B cell (primary cell): ENCODE measurements at regions not wholly inside any gene's neighbourhood (a gene's known extent, or its start where the extent isn't known, plus 50 kb on each side); places are given as distances from the start of the nearest gene placed in this dataset.
"Not testable (repeated sequence)": the region's sequence is repeated elsewhere in the genome, so short reads cannot be mapped to it uniquely, and the experiment has no call there.

ENCODE experiments used
- ATAC-seq: fragments of 200-7000 bp; cut with Tn5 transposase; one replicate; pipeline ENCODE4 v1.10.0; 2021; ENCODE audit warnings: low read depth, mild to moderate bottlenecking, moderate number of reproducible peaks, moderate library complexity
- CTCF ChIA-PET: fragments of 350-600 bp; sonication (Branson Sonifier 250); formaldehyde crosslinking; loops from one replicate; lab custom pipeline; 2021; ENCODE audit warnings: antibody characterized with exemption, inconsistent platforms; lab: Charles Lee
- POLR2A ChIA-PET: fragments of 350-600 bp; sonication (Branson Sonifier 250); formaldehyde crosslinking; loops from one replicate; lab custom pipeline; 2021; ENCODE audit warnings: antibody characterized with exemption; lab: Charles Lee
- DNase-seq: peaks from one replicate; pipeline ENCODE4 v3.0.0; 2013
- H2AFZ ChIP-seq: 2 replicates; pipeline ENCODE4 v1.6.1; 2012; ENCODE audit warnings: mild to moderate bottlenecking, low read depth, low read length; ENCODE audit not compliant: insufficient read depth, poor library complexity, severe bottlenecking
- H3K27ac ChIP-seq, 2 donors: 1 replicate in 1 of 2; 2 replicates in 1 of 2; pipeline ENCODE4 v1.5.1; 2012 to 2013; ENCODE audit warnings: low read length in 2 of 2, mild to moderate bottlenecking in 2 of 2, moderate library complexity in 1 of 2
- H3K27me3 ChIP-seq, 4 experiments: fragments of 200-600 bp in 1 of 4; sonication (generic) in 1 of 4; replicated peaks in 1 of 4; 1 replicate in 2 of 4; 2 replicates in 2 of 4; pipeline versions ENCODE4 v1.6.1 to v1.7.0; 2013 to 2016; ENCODE audit warnings: low read length in 3 of 4, mild to moderate bottlenecking in 2 of 4, mixed read lengths in 1 of 4, moderate library complexity in 1 of 4; ENCODE audit not compliant: insufficient read depth in 4 of 4, control insufficient read depth in 3 of 4; ENCODE audit errors: control extremely low read depth in 1 of 4
- H3K36me3 ChIP-seq, 2 experiments: replicated peaks in 1 of 2; 1 replicate in 1 of 2; 2 replicates in 1 of 2; pipeline versions ENCODE4 v1.6.1 to v1.7.1; 2013; ENCODE audit warnings: low read length in 1 of 2; ENCODE audit not compliant: insufficient read depth in 2 of 2, control insufficient read depth in 1 of 2; ENCODE audit errors: control extremely low read depth in 1 of 2, extremely low read depth in 1 of 2
- H3K4me1 ChIP-seq, 2 donors: fragments of 200-600 bp in 1 of 2; sonication (generic) in 1 of 2; 1 replicate in 1 of 2; 2 replicates in 1 of 2; pipeline versions ENCODE4 v1.5.1 to v1.6.1; 2013 to 2017; ENCODE audit warnings: low read length in 2 of 2; ENCODE audit not compliant: control insufficient read depth in 2 of 2, insufficient read depth in 2 of 2
- H3K4me2 ChIP-seq: replicated peaks from 2 replicates; pipeline ENCODE3; 2012; ENCODE audit warnings: mild to moderate bottlenecking, low read depth, low read length; ENCODE audit not compliant: poor library complexity, severe bottlenecking
- H3K4me3 ChIP-seq, 5 experiments: fragments of 200-600 bp in 1 of 5; sonication (generic) in 1 of 5; 1 replicate in 3 of 5; 2 replicates in 2 of 5; pipeline versions ENCODE4 v1.5.1 to v1.7.0; 2011 to 2016; ENCODE audit warnings: low read length in 4 of 5, mild to moderate bottlenecking in 4 of 5, low read depth in 2 of 5, control low read depth in 1 of 5, moderate library complexity in 1 of 5; ENCODE audit not compliant: insufficient read depth in 1 of 5; ENCODE audit errors: control extremely low read depth in 1 of 5, extremely low read depth in 1 of 5
- H3K79me2 ChIP-seq: fragments of 200-600 bp; sonication (generic); one replicate; pipeline ENCODE4 v1.6.0; 2016; ENCODE audit warnings: low read length; ENCODE audit not compliant: control insufficient read depth, insufficient read depth
- H3K9ac ChIP-seq: fragments of 200-600 bp; sonication (generic); 2 replicates; pipeline ENCODE4 v1.6.1; 2017; ENCODE audit warnings: mild to moderate bottlenecking, low read length, moderate library complexity
- H3K9me3 ChIP-seq, 3 donors: one replicate each; pipeline versions ENCODE4 v1.6.1 to v1.7.1; 2013; ENCODE audit warnings: low read length in 2 of 3; ENCODE audit not compliant: control insufficient read depth in 2 of 3, insufficient read depth in 1 of 3; ENCODE audit errors: control extremely low read depth in 1 of 3
- H4K20me1 ChIP-seq: 2 replicates; pipeline ENCODE4 v1.6.0; 2012; ENCODE audit warnings: mild to moderate bottlenecking, low read length; ENCODE audit not compliant: insufficient read depth, control insufficient read depth, poor library complexity, severe bottlenecking
- H3K27ac Mint-ChIP-seq: one replicate; pipeline ENCODE4 v1.8.0; 2021; ENCODE audit warnings: mixed read lengths
- H3K27me3 Mint-ChIP-seq: one replicate; pipeline ENCODE4 v1.8.0; 2021; ENCODE audit warnings: mixed read lengths
- H3K4me1 Mint-ChIP-seq: one replicate; pipeline ENCODE4 v1.8.0; 2021; ENCODE audit warnings: mixed read lengths
- H3K4me3 Mint-ChIP-seq: one replicate; pipeline ENCODE4 v1.8.0; 2021; ENCODE audit warnings: mixed read lengths
- H3K9me3 Mint-ChIP-seq: one replicate; pipeline ENCODE4 v1.8.0; 2022; ENCODE audit warnings: mixed read lengths; ENCODE audit not compliant: insufficient read depth
- CTCF ChIP-seq: fragments of 200-600 bp; IDR thresholded peaks from one replicate; pipeline ENCODE4 v1.8.0; 2022; ENCODE audit warnings: antibody characterized with exemption, mild to moderate bottlenecking
- EZH2 ChIP-seq: IDR thresholded peaks from 2 replicates; pipeline ENCODE4 v1.6.1; 2012; ENCODE audit warnings: borderline replicate concordance, low read depth, mild to moderate bottlenecking, moderate library complexity, low read length; ENCODE audit not compliant: insufficient read depth, poor library complexity, severe bottlenecking
- WGBS: methylation state at CpG from one replicate; pipeline ENCODE4 v1.1.5; 2013; ENCODE audit warnings: missing lambda C conversion rate; ENCODE audit not compliant: insufficient coverage; 5-methylcytosine and 5-hydroxymethylcytosine counted together
- intact Hi-C: fragments of 100-400 bp; cut with micrococcal nuclease; formaldehyde crosslinking; loops from one replicate; pipeline ENCODE4 v1.10.0; 2022

GRCh38 chr9:752201-752600, 89.3 kb upstream of the DMRT1 start:
- TF ChIP-seq CTCF, result no peak
- TF ChIP-seq EZH2, result no peak
- ChIA-PET POLR2A (no interaction called here), CTCF (interaction anchor here (1.3 kb wide), 1 partner anchor 12 kb away, joined by 3 read pairs; no protein-coding TSS in a partner anchor)
- no peak for DNase-seq
- H3K4me1 Mint-ChIP-seq, result peaks cover 28% of the 10 kb centered on the region
- H3K79me2 ChIP-seq, result no peaks in the 10 kb centered on the region
- H3K9me3 ChIP-seq, result no peaks in the 10 kb centered on the region
- intact Hi-C loops, result no loop called here
- H3K27me3 ChIP-seq, result no peaks in the 10 kb centered on the region
- H3K27ac ChIP-seq, result no peak overlapping the region
- no peaks in the 10 kb centered on the region for H3K9me3 Mint-ChIP-seq
- ATAC-seq, result no peak
- no peak overlapping the region for H3K4me2 ChIP-seq
- H3K4me3 ChIP-seq, result no peak overlapping the region
- no peaks in the 10 kb centered on the region for H3K36me3 ChIP-seq
- H2AFZ ChIP-seq, result no peak overlapping the region
- H3K27me3 Mint-ChIP-seq, result no peaks in the 10 kb centered on the region
- H3K9ac ChIP-seq, result no peak overlapping the region
- H3K27ac Mint-ChIP-seq, result no peak overlapping the region
- no peak overlapping the region for H3K4me3 Mint-ChIP-seq
- H3K4me1 ChIP-seq, result peaks cover 11 to 27% of the 10 kb centered on the region in 2 donors
- no CpG with 5 or more reads among the region's 5 CpGs for WGBS
- H4K20me1 ChIP-seq, result no peaks in the 10 kb centered on the region

GRCh38 chr9:752681-753200, 88.8 kb upstream of the DMRT1 start:
- Histone ChIP-seq H2AFZ (no peak overlapping the region), H3K4me1 (peaks cover 11 to 27% of the 10 kb centered on the region in 2 donors), H3K4me3 (no peak overlapping the region), H3K27me3 (no peaks in the 10 kb centered on the region), H3K9ac (no peak overlapping the region), H3K9me3 (no peaks in the 10 kb centered on the region), H4K20me1 (no peaks in the 10 kb centered on the region), H3K36me3 (no peaks in the 10 kb centered on the region), H3K4me2 (no peak overlapping the region), H3K27ac (no peak overlapping the region), H3K79me2 (no peaks in the 10 kb centered on the region)
- ChIA-PET CTCF (interaction anchor here (1.3 kb wide), 1 partner anchor 12 kb away, joined by 3 read pairs; no protein-coding TSS in a partner anchor), POLR2A (no interaction called here)
- intact Hi-C loops, result no loop called here
- TF ChIP-seq EZH2 (no peak), CTCF (no peak)
- no peak overlapping the region for H3K4me3 Mint-ChIP-seq
- H3K27me3 Mint-ChIP-seq, result peaks cover 3% of the 10 kb centered on the region
- peaks cover 28% of the 10 kb centered on the region for H3K4me1 Mint-ChIP-seq
- no peak overlapping the region for H3K27ac Mint-ChIP-seq
- DNase-seq (no peak), ATAC-seq (no peak)
- H3K9me3 Mint-ChIP-seq, result no peaks in the 10 kb centered on the region
- 75% methylated on average over 1 of the region's 6 CpGs for WGBS

DNA sequence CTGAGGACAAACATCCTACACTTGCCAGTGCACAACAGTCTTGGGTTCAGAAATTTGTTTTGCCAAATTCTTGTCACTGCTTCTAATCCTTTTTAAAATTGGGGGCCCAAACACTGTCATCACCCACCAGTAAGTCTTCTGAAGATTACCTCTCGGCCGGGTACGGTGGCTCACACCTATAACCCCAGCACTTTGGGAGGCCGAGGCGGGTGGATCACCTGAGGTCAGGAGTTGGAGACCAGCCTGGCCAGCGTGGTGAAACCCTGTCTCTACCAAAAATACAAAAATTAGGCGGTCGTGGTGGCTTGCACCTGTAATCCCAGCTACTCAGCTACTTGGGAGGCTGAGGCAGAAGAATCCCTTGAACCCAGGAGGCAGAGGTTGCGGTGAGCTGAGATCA, 87.8 kb upstream of the DMRT1 start:
- H3K36me3 ChIP-seq, intact Hi-C loops, H3K4me3 ChIP-seq, H3K4me2 ChIP-seq, H3K9me3 ChIP-seq, H3K27me3 Mint-ChIP-seq, H3K79me2 ChIP-seq, POLR2A ChIA-PET, H4K20me1 ChIP-seq, H3K4me3 Mint-ChIP-seq, H3K27me3 ChIP-seq, DNase-seq, ATAC-seq, H3K27ac ChIP-seq, H3K27ac Mint-ChIP-seq, H2AFZ ChIP-seq, H3K9me3 Mint-ChIP-seq, H3K9ac ChIP-seq: not testable (repeated sequence)
- 98% methylated on average over 9 of the region's 9 CpGs for whole genome bisulfite sequencing
- CTCF ChIA-PET, result interaction anchor here (1.3 kb wide), 1 partner anchor 11 kb away, joined by 3 read pairs; no protein-coding TSS in a partner anchor
- peaks cover 11 to 27% of the 10 kb centered on the region in 2 donors for H3K4me1 ChIP-seq
- peaks cover 24% of the 10 kb centered on the region for H3K4me1 Mint-ChIP-seq
